Adrenal gland (tissue), 5 donors: ENCODE measurements at regions not wholly inside any gene's neighbourhood (a gene's known extent, or its start where the extent isn't known, plus 50 kb on each side); places are given as distances from the start of the nearest gene placed in this dataset.

Source experiments
- POLR2A ChIP-seq, 2 donors: fragments of 450-650 bp; IDR thresholded peaks; one replicate each; pipeline ENCODE4 v1.6.1; 2017; ENCODE audit warnings: antibody characterized with exemption in 2 of 2, mild to moderate bottlenecking in 2 of 2, moderate library complexity in 1 of 2
- TF ChIP-seq, protein P1 (sequence below), 6 experiments: fragments of 450-650 bp in 4 of 6; fragments of 200-600 bp in 2 of 6; sonication (generic) in 1 of 6; IDR thresholded peaks; 1 replicate in 5 of 6; 2 replicates in 1 of 6; pipeline versions ENCODE4 v1.5.1 to v1.8.0; 2016 to 2021; ENCODE audit warnings: antibody characterized with exemption in 6 of 6, mild to moderate bottlenecking in 2 of 6, moderate library complexity in 1 of 6
- donor health status: DM: no; HTN: no; CAD: no.

DNA sequence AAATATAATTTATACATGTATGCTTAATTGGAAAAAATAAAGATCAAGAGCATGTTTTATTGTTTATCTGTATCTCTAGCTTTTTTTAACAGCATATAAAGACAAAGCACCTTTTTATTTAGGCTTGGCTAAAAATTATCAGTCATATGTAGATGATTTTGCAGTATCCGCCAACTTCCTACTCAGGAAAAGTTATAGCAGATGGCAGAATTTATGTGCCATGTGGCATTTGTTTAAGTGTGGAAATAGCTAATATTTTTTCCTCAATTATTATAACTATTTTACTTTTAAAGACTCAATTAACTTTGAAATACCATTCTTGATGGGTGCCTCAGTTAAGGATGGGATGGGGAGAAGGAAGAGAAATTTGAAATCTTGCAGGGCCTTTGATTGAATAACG lies 762.1 kb upstream of the RBFOX1 start:
- TF ChIP-seq, protein P1, sequence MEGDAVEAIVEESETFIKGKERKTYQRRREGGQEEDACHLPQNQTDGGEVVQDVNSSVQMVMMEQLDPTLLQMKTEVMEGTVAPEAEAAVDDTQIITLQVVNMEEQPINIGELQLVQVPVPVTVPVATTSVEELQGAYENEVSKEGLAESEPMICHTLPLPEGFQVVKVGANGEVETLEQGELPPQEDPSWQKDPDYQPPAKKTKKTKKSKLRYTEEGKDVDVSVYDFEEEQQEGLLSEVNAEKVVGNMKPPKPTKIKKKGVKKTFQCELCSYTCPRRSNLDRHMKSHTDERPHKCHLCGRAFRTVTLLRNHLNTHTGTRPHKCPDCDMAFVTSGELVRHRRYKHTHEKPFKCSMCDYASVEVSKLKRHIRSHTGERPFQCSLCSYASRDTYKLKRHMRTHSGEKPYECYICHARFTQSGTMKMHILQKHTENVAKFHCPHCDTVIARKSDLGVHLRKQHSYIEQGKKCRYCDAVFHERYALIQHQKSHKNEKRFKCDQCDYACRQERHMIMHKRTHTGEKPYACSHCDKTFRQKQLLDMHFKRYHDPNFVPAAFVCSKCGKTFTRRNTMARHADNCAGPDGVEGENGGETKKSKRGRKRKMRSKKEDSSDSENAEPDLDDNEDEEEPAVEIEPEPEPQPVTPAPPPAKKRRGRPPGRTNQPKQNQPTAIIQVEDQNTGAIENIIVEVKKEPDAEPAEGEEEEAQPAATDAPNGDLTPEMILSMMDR (IDR thresholded peaks at IDR 0.05): no peak
- TF ChIP-seq POLR2A (IDR thresholded peaks at IDR 0.05): no peak
